DND-41 (cell line): ENCODE measurements at regions not wholly inside any gene's neighbourhood (a gene's known extent, or its start where the extent isn't known, plus 50 kb on each side); places are given as distances from the start of the nearest gene placed in this dataset.

ENCODE experiments used
- EZH2 ChIP-seq: IDR thresholded peaks from 3 replicates; pipeline ENCODE4 v1.6.1; 2012; ENCODE audit warnings: borderline replicate concordance, low read depth, mild to moderate bottlenecking, moderate library complexity, low read length, inconsistent platforms; ENCODE audit not compliant: severe bottlenecking
- TF ChIP-seq, protein P1 (sequence below): IDR thresholded peaks from 2 replicates; pipeline ENCODE4 v1.5.1; 2012; ENCODE audit warnings: borderline replicate concordance, low read length, moderate library complexity, mild to moderate bottlenecking; ENCODE audit not compliant: poor library complexity, severe bottlenecking; ENCODE audit errors: extremely low read depth

DNA sequence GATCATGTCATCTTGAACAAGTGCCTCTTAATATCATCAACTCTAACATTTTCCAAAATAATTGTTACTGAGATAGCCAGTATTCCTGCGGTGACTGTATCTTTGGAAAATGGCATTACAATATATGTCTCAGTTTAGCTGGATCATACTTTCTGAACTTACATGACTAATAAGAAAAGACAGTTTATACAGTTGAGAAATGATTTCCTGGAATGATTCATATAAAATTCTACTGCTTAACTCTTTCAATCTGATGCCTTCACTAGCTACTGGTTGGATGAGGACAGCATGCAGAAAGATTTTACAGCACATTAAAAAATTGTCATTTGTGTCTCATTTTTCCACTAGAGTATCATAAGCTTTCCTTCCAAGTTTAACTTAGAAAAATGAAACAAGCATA, 302.1 kb downstream of the PCDH17 start:
- TF ChIP-seq, protein P1, sequence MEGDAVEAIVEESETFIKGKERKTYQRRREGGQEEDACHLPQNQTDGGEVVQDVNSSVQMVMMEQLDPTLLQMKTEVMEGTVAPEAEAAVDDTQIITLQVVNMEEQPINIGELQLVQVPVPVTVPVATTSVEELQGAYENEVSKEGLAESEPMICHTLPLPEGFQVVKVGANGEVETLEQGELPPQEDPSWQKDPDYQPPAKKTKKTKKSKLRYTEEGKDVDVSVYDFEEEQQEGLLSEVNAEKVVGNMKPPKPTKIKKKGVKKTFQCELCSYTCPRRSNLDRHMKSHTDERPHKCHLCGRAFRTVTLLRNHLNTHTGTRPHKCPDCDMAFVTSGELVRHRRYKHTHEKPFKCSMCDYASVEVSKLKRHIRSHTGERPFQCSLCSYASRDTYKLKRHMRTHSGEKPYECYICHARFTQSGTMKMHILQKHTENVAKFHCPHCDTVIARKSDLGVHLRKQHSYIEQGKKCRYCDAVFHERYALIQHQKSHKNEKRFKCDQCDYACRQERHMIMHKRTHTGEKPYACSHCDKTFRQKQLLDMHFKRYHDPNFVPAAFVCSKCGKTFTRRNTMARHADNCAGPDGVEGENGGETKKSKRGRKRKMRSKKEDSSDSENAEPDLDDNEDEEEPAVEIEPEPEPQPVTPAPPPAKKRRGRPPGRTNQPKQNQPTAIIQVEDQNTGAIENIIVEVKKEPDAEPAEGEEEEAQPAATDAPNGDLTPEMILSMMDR: no peak
- no peak for TF ChIP-seq EZH2
